GM08714 (cell line): ENCODE measurements at regions not wholly inside any gene's neighbourhood (a gene's known extent, or its start where the extent isn't known, plus 50 kb on each side); places are given as distances from the start of the nearest gene placed in this dataset.

ENCODE experiments used
- H3K4me3 ChIP-seq: fragments of 200-500 bp; sonication (Bioruptor generic); 2 replicates; pipeline ENCODE4 v1.5.1; 2014; ENCODE audit warnings: mild to moderate bottlenecking, low read length, inconsistent platforms
- ZNF274 ChIP-seq: IDR thresholded peaks from 2 replicates; pipeline ENCODE4 v1.6.1; 2012; ENCODE audit warnings: mild to moderate bottlenecking, low read depth, low read length

GRCh38 chr21:28834335-28835238 lies 158.1 kb downstream of the LTN1 start:
- H3K4me3 ChIP-seq, result no peak overlapping the region
- TF ChIP-seq ZNF274, result no peak

GRCh38 chr21:28833609-28834008 lies 159.1 kb downstream of the LTN1 start:
- no peak for TF ChIP-seq ZNF274
- H3K4me3 ChIP-seq, result no peak overlapping the region

- TF ChIP-seq ZNF274, result no peak
- H3K4me3 ChIP-seq, result no peak overlapping the region
These were observed 159.5 kb downstream of the LTN1 start for GRCh38 chr21:28833182-28833581.

- TF ChIP-seq ZNF274, result no peak
- no peak overlapping the region for H3K4me3 ChIP-seq
These were observed 160.0 kb downstream of the LTN1 start for GRCh38 chr21:28832715-28833061.

- H3K4me3 ChIP-seq, result no peak overlapping the region
- TF ChIP-seq ZNF274, result no peak
These were observed 160.5 kb downstream of the LTN1 start for GRCh38 chr21:28832013-28832714.

- TF ChIP-seq ZNF274, result no peak
- H3K4me3 ChIP-seq, result no peak overlapping the region
These were observed 163.7 kb downstream of the LTN1 start for GRCh38 chr21:28828981-28829380.

- TF ChIP-seq ZNF274, result no peak
- H3K4me3 ChIP-seq, result no peak overlapping the region
These were observed 164.7 kb downstream of the LTN1 start for GRCh38 chr21:28828021-28828420.

GRCh38 chr21:28827422-28827821 lies 165.3 kb downstream of the LTN1 start:
- no peak for TF ChIP-seq ZNF274
- no peak overlapping the region for H3K4me3 ChIP-seq

GRCh38 chr21:28826569-28826968 lies 166.1 kb downstream of the LTN1 start:
- TF ChIP-seq ZNF274, result no peak
- no peak overlapping the region for H3K4me3 ChIP-seq

GRCh38 chr21:28826021-28826420 lies 166.7 kb downstream of the LTN1 start:
- TF ChIP-seq ZNF274, result no peak
- no peak overlapping the region for H3K4me3 ChIP-seq

- TF ChIP-seq ZNF274, result no peak
- no peak overlapping the region for H3K4me3 ChIP-seq
These were observed 169.2 kb downstream of the LTN1 start for GRCh38 chr21:28823429-28823828.

GRCh38 chr21:28822486-28823335 lies 170.0 kb downstream of the LTN1 start:
- H3K4me3 ChIP-seq, result no peak overlapping the region
- TF ChIP-seq ZNF274, result no peak

- H3K4me3 ChIP-seq, result no peak overlapping the region
- TF ChIP-seq ZNF274, result no peak
These were observed 170.6 kb downstream of the LTN1 start for GRCh38 chr21:28822123-28822399.

GRCh38 chr21:28821276-28822122 lies 171.2 kb downstream of the LTN1 start:
- TF ChIP-seq ZNF274, result no peak
- H3K4me3 ChIP-seq, result no peak overlapping the region
